ENCODE measurements at regions not wholly inside any gene's neighbourhood (a gene's known extent, or its start where the extent isn't known, plus 50 kb on each side); places are given as distances from the start of the nearest gene placed in this dataset.
A peak's percentile ranks its signal among the peaks of the same experiment; 100 is the strongest.
"Not testable (repeated sequence)": the region's sequence is repeated elsewhere in the genome, so short reads cannot be mapped to it uniquely, and the experiment has no call there.

- not testable (repeated sequence) for H3K4me1 Mint-ChIP-seq; H3K27ac Mint-ChIP-seq; ATAC-seq (ENCODE audit: low read depth); H3K4me3 Mint-ChIP-seq; DNase-seq (ENCODE audit: low spot score in 2 of 2); H3K9me3 Mint-ChIP-seq; H3K36me3 Mint-ChIP-seq
- H3K27me3 Mint-ChIP-seq, result peaks cover 12% of the 10 kb centered on the region
Measured at GRCh38 chr18:12179029-12179428, 75.1 kb upstream of the CIDEA start.

- not testable (repeated sequence) for H3K9me3 Mint-ChIP-seq; H3K27me3 Mint-ChIP-seq; DNase-seq (ENCODE audit: low spot score in 2 of 2); H3K36me3 Mint-ChIP-seq; ATAC-seq (ENCODE audit: low read depth); H3K27ac Mint-ChIP-seq; H3K4me1 Mint-ChIP-seq; H3K4me3 Mint-ChIP-seq
Measured at GRCh38 chr18:12179697-12180577, 74.2 kb upstream of the CIDEA start.

- not testable (repeated sequence) for ATAC-seq (ENCODE audit: low read depth); H3K9me3 Mint-ChIP-seq
Measured at GRCh38 chr18:12198797-12199196, 55.4 kb upstream of the CIDEA start.

GRCh38 chr18:12200186-12200585 is 54.0 kb upstream of the CIDEA start:
- not testable (repeated sequence) for H3K4me1 Mint-ChIP-seq; H3K36me3 Mint-ChIP-seq; DNase-seq (ENCODE audit: low spot score in 2 of 2); H3K27me3 Mint-ChIP-seq; H3K4me3 Mint-ChIP-seq; H3K9me3 Mint-ChIP-seq; H3K27ac Mint-ChIP-seq
- ATAC-seq (ENCODE audit: low read depth), result peak; percentile 99

More at GRCh38 chr18:12198797-12199196, 55.4 kb upstream of the CIDEA start:
- H3K27me3 Mint-ChIP-seq; H3K4me3 Mint-ChIP-seq; H3K4me1 Mint-ChIP-seq; H3K36me3 Mint-ChIP-seq; DNase-seq (ENCODE audit: low spot score in 2 of 2); H3K27ac Mint-ChIP-seq: not testable (repeated sequence)

Data from memory B cell (primary cell).